ENCODE measurements at regions not wholly inside any gene's neighbourhood (a gene's known extent, or its start where the extent isn't known, plus 50 kb on each side); places are given as distances from the start of the nearest gene placed in this dataset.

DNA sequence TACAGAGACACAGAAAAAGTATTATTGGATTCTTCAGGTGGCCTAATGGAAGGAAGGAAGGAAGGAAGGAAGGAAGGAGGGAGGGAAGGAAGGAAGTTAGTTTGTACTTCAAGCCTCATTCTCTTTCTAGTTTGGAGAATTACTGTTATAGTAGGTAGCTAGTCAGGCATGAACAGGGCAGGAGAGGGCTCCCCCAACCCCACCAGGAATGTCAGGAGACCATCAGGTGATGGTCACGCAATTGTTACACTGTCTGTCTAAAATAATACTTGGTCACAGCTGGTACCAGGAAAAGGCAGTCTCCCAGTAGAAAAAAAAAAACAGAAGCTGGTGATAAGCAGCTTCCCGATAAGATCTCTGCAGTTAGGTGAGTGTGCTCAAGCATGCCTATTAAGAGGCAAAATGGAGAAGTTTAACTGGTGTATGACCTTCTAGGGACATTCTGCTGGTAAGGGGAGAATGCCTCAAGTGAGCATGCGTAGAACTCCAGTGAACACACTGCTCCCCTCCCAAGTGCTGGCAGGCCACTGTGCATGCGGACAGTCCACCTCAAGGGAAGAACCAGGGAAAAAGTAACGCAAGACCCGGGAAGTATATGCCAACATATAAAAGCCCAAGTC is 358.4 kb upstream of the SOX5 start:
- TF ChIP-seq, protein P1, sequence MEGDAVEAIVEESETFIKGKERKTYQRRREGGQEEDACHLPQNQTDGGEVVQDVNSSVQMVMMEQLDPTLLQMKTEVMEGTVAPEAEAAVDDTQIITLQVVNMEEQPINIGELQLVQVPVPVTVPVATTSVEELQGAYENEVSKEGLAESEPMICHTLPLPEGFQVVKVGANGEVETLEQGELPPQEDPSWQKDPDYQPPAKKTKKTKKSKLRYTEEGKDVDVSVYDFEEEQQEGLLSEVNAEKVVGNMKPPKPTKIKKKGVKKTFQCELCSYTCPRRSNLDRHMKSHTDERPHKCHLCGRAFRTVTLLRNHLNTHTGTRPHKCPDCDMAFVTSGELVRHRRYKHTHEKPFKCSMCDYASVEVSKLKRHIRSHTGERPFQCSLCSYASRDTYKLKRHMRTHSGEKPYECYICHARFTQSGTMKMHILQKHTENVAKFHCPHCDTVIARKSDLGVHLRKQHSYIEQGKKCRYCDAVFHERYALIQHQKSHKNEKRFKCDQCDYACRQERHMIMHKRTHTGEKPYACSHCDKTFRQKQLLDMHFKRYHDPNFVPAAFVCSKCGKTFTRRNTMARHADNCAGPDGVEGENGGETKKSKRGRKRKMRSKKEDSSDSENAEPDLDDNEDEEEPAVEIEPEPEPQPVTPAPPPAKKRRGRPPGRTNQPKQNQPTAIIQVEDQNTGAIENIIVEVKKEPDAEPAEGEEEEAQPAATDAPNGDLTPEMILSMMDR (IDR thresholded peaks at IDR 0.05): no peak
- TF ChIP-seq POLR2A (IDR thresholded peaks at IDR 0.05): no peak
